Esophagus (tissue), 2 donors: ENCODE measurements at regions not wholly inside any gene's neighbourhood (a gene's known extent, or its start where the extent isn't known, plus 50 kb on each side); places are given as distances from the start of the nearest gene placed in this dataset.
"Not testable (repeated sequence)": the region's sequence is repeated elsewhere in the genome, so short reads cannot be mapped to it uniquely, and the experiment has no call there.

ENCODE experiments used
- H3K27ac ChIP-seq, 2 donors: one replicate each; pipeline ENCODE4 v1.5.1; 2013; ENCODE audit warnings: low read depth in 2 of 2, mild to moderate bottlenecking in 2 of 2, inconsistent platforms in 1 of 2, low read length in 1 of 2, moderate library complexity in 1 of 2
- H3K27me3 ChIP-seq, 2 donors: one replicate each; pipeline ENCODE4 v1.6.1; 2013; ENCODE audit warnings: low read length in 2 of 2, control low read depth in 1 of 2, mild to moderate bottlenecking in 1 of 2; ENCODE audit not compliant: insufficient read depth in 2 of 2, control insufficient read depth in 1 of 2
- H3K36me3 ChIP-seq, 2 donors: one replicate each; pipeline ENCODE4 v1.6.1; 2013; ENCODE audit warnings: low read length in 1 of 2; ENCODE audit not compliant: control insufficient read depth in 2 of 2, insufficient read depth in 2 of 2
- H3K4me1 ChIP-seq, 2 donors: one replicate each; pipeline ENCODE4 v1.6.1; 2013; ENCODE audit warnings: low read length in 1 of 2; ENCODE audit not compliant: control insufficient read depth in 2 of 2, insufficient read depth in 2 of 2
- H3K4me3 ChIP-seq, 2 donors: one replicate each; pipeline ENCODE4 v1.5.1; 2013; ENCODE audit warnings: low read length in 2 of 2, mild to moderate bottlenecking in 2 of 2, low read depth in 1 of 2, moderate library complexity in 1 of 2
- H3K9me3 ChIP-seq, 2 donors: one replicate each; pipeline ENCODE4 v1.6.1; 2013; ENCODE audit warnings: mild to moderate bottlenecking in 2 of 2, low read depth in 1 of 2, low read length in 1 of 2, moderate library complexity in 1 of 2; ENCODE audit not compliant: control insufficient read depth in 2 of 2, insufficient read depth in 1 of 2
- WGBS, 2 donors: extraction: QIAGEN DNeasy Blood & Tissue Kit; methylation state at CpG; one replicate each; pipeline ENCODE4 v1.1.7; 2013; 5-methylcytosine and 5-hydroxymethylcytosine counted together
- donor health status: healthy with polysubstance abuse.
- donor health status: Bipolar disorder and iron deficiency.

- H3K4me3 ChIP-seq, H3K9me3 ChIP-seq, H3K4me1 ChIP-seq, H3K27me3 ChIP-seq, H3K36me3 ChIP-seq, H3K27ac ChIP-seq: not testable (repeated sequence)
- no CpG with 5 or more reads among the region's 11 CpGs for WGBS, 2 donors
Measured at GRCh38 chr9:138282903-138283302, 405.3 kb downstream of the CACNA1B start.
